Glutamatergic neuron (in vitro differentiated cells): ENCODE measurements at regions not wholly inside any gene's neighbourhood (a gene's known extent, or its start where the extent isn't known, plus 50 kb on each side); places are given as distances from the start of the nearest gene placed in this dataset.

Experiments
- DNase-seq: peaks from one replicate; pipeline ENCODE4 v3.0.0; 2022
- H3K27ac Mint-ChIP-seq: one replicate; pipeline ENCODE4 v1.8.0; 2020; ENCODE audit warnings: mild to moderate bottlenecking, mixed read lengths, inconsistent platforms; ENCODE audit not compliant: unreplicated experiment
- H3K27me3 Mint-ChIP-seq: one replicate; pipeline ENCODE4 v1.8.0; 2020; ENCODE audit warnings: mild to moderate bottlenecking, moderate library complexity, mixed read lengths, inconsistent platforms; ENCODE audit not compliant: unreplicated experiment
- H3K36me3 Mint-ChIP-seq: one replicate; pipeline ENCODE4 v1.8.0; 2020; ENCODE audit warnings: mild to moderate bottlenecking, mixed read lengths, inconsistent platforms; ENCODE audit not compliant: unreplicated experiment
- H3K4me1 Mint-ChIP-seq: one replicate; pipeline ENCODE4 v1.8.0; 2020; ENCODE audit warnings: mild to moderate bottlenecking, low read depth, mixed read lengths, inconsistent platforms; ENCODE audit not compliant: unreplicated experiment
- H3K4me3 Mint-ChIP-seq: one replicate; pipeline ENCODE4 v1.8.0; 2020; ENCODE audit warnings: mild to moderate bottlenecking, mixed read lengths, inconsistent platforms; ENCODE audit not compliant: unreplicated experiment
- H3K9me3 Mint-ChIP-seq: one replicate; pipeline ENCODE4 v1.8.0; 2020; ENCODE audit warnings: mild to moderate bottlenecking, moderate library complexity, mixed read lengths, inconsistent platforms; ENCODE audit not compliant: unreplicated experiment
- TF ChIP-seq, protein P1 (sequence below): fragments of 200-600 bp; sonication (generic); IDR thresholded peaks from one replicate; pipeline ENCODE4 v1.5.0; 2021; ENCODE audit not compliant: partially characterized antibody, unreplicated experiment

DNA sequence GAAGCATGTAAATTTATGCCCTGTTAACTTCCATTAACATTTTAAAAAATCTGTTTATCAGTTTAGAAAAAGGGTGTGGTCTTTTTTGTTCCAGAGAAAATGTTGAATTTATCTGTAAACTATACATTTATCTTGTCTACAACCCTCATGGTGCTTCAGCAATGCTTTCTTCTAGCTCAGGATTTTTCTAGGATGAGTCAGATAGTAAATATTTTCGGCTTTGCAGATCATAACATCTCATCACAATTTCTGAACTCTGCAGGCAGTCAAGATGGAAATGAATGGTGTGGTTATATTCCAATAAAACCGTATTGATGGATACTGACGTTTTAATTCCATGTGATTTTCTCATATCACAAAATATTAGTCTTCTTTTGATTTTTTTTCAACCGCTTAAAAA lies 70.5 kb upstream of the FOXB1 start:
- no peak overlapping the region for H3K4me3 Mint-ChIP-seq
- H3K9me3 Mint-ChIP-seq: no peaks in the 10 kb centered on the region
- no peak overlapping the region for H3K27ac Mint-ChIP-seq
- H3K27me3 Mint-ChIP-seq: no peaks in the 10 kb centered on the region
- TF ChIP-seq, protein P1, sequence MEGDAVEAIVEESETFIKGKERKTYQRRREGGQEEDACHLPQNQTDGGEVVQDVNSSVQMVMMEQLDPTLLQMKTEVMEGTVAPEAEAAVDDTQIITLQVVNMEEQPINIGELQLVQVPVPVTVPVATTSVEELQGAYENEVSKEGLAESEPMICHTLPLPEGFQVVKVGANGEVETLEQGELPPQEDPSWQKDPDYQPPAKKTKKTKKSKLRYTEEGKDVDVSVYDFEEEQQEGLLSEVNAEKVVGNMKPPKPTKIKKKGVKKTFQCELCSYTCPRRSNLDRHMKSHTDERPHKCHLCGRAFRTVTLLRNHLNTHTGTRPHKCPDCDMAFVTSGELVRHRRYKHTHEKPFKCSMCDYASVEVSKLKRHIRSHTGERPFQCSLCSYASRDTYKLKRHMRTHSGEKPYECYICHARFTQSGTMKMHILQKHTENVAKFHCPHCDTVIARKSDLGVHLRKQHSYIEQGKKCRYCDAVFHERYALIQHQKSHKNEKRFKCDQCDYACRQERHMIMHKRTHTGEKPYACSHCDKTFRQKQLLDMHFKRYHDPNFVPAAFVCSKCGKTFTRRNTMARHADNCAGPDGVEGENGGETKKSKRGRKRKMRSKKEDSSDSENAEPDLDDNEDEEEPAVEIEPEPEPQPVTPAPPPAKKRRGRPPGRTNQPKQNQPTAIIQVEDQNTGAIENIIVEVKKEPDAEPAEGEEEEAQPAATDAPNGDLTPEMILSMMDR: no peak
- H3K36me3 Mint-ChIP-seq: no peaks in the 10 kb centered on the region
- DNase-seq: no peak
- H3K4me1 Mint-ChIP-seq: no peaks in the 10 kb centered on the region

DNA sequence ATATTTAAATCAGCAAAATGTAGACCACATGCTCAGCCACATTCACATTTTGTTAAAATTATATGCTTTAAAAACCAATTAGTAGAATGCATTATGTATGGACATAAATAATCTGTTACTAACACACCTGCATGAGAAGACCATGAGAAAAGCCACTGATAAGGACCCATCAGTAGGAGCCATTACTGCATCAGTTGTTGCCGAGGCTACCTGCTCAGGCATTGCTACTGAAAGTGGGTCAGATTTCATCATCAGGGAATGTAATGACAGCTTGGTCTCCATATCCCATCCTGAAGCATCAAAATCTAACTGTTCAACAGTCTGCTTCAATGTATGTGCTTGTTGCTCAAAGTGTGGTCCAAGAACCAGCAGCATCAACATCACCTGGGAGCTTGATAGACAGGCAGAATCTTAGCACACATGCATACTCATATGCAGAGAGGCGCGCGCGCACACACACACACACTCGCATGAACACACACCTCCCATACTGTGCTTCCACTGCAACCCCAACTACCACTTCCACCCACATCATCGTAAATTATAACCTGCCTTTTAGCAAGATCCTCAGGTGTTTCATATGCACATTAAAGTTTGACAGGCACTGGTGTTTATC lies 72.4 kb upstream of the FOXB1 start:
- no peak for DNase-seq
- H3K9me3 Mint-ChIP-seq: no peaks in the 10 kb centered on the region
- H3K4me1 Mint-ChIP-seq: no peaks in the 10 kb centered on the region
- no peak overlapping the region for H3K4me3 Mint-ChIP-seq
- no peak overlapping the region for H3K27ac Mint-ChIP-seq
- H3K27me3 Mint-ChIP-seq: no peaks in the 10 kb centered on the region
- TF ChIP-seq, protein P1: no peak
- H3K36me3 Mint-ChIP-seq: no peaks in the 10 kb centered on the region

DNA sequence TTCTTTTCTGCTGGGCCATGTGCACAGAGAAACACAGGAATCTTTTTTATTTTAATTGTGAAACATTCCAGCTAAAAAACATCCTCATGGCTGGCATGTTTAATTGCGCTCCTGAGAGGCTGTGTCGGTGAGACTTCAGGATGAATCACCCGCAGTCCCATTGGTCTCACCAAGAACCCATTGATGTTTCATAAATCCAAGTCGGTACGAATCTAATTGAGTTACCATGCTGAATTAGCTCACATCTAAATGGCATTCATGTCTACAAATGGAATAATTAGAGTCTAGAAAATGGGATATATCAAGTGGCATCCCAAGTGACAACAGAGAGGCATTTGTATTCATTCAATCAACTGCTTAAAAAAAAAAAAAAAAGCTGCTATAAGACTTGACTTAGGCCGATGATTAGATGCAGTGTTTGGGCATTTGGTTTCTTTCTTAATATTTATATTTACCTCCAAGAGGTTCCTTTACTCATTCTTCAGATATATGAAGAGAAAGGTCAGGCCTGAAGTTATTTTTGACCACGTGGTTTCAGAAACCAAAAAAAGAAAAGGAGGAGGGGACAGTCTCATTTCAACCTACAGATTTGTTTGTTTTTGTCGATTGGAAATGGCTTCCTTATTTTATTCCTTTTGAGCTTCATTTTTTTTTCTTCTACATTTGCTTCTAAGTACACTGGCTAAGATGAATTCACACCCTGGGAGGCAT lies 79.1 kb upstream of the FOXB1 start:
- TF ChIP-seq, protein P1: no peak
- Mint-ChIP-seq H3K4me3 (no peak overlapping the region), H3K27me3 (peaks cover 3% of the 10 kb centered on the region), H3K9me3 (no peaks in the 10 kb centered on the region), H3K4me1 (no peaks in the 10 kb centered on the region), H3K27ac (no peak overlapping the region), H3K36me3 (no peaks in the 10 kb centered on the region)
- DNase-seq: no peak

DNA sequence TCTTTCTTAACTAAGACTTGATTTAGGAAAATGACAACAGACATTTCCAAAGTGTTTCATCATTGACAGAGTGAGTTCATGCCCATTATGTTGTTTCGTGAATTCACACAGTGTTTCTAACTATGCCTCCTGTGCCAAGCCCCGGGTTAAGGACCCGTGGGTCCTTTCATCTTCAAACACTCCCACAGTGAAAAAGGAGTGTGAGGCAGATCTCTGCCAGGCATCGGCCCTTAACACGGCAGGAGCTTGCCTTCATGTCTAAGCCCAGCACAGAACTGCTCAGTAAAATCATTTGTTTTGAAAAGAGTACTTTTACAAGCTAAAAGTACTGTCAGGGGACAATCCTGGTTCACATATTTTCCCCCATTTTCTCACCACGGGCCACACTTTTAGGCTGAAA lies 80.0 kb upstream of the FOXB1 start:
- no peaks in the 10 kb centered on the region for H3K9me3 Mint-ChIP-seq
- no peaks in the 10 kb centered on the region for H3K36me3 Mint-ChIP-seq
- DNase-seq: no peak
- H3K27me3 Mint-ChIP-seq: peaks cover 4% of the 10 kb centered on the region
- H3K4me1 Mint-ChIP-seq: no peaks in the 10 kb centered on the region
- TF ChIP-seq, protein P1: no peak
- no peak overlapping the region for H3K4me3 Mint-ChIP-seq
- no peak overlapping the region for H3K27ac Mint-ChIP-seq

DNA sequence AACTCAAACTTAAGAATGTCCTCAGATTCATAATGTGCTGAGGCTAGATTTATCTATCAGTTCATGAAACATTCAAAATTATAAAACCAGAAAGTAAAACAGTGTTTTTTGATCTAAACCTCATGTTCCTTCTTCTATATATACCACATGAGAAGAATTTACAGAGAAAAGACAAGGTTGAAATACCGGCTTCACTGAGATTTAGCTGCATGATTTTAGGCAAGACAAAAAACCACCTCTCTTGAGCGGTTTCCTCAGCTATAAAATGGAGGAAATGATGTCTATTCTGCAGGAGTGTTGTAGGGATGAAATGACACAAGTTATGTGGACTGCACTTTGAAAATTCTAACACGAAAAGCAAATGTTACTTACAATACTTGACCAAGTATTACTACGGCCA lies 80.6 kb upstream of the FOXB1 start:
- no peak overlapping the region for H3K27ac Mint-ChIP-seq
- TF ChIP-seq, protein P1: no peak
- DNase-seq: no peak
- H3K4me3 Mint-ChIP-seq: no peak overlapping the region
- H3K9me3 Mint-ChIP-seq: no peaks in the 10 kb centered on the region
- peaks cover 4% of the 10 kb centered on the region for H3K27me3 Mint-ChIP-seq
- H3K36me3 Mint-ChIP-seq: no peaks in the 10 kb centered on the region
- no peaks in the 10 kb centered on the region for H3K4me1 Mint-ChIP-seq
